Epithelial cell of esophagus (primary cell): ENCODE measurements at regions not wholly inside any gene's neighbourhood (a gene's known extent, or its start where the extent isn't known, plus 50 kb on each side); places are given as distances from the start of the nearest gene placed in this dataset.

Experiments
- DNase-seq: peaks from one replicate; pipeline ENCODE4 v3.0.0; 2010; ENCODE audit warnings: low read depth
- H3K4me3 ChIP-seq: 2 replicates; pipeline ENCODE4 v1.5.1; 2011; ENCODE audit warnings: mild to moderate bottlenecking, low read length, control low read depth
- CTCF ChIP-seq: IDR thresholded peaks from 2 replicates; pipeline ENCODE4 v1.5.1; 2011; ENCODE audit warnings: low read depth, mild to moderate bottlenecking, low read length, control low read depth, inconsistent platforms; ENCODE audit not compliant: insufficient read depth; ENCODE audit errors: missing control alignments

DNA sequence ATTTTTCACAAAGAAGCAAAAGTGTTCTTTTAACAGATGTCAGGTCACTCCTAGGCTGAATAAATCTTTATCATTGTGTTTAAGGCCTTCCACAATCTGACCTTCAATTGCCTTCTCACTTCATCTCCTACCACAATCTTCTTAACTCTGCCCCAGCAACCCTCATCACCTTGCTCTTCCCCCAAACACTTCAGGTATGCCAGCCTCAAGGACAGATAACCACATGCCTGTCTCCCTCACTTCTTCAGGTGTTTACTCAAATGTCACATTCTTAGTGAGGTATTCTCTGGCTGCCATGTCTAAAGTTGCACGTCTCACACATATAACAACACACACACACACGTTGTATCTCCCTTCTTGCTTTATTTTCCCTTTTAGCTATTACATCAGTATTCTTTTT lies 146.5 kb downstream of the ANKRD50 start:
- no peak for TF ChIP-seq CTCF
- DNase-seq, result no peak
- H3K4me3 ChIP-seq, result no peak overlapping the region

DNA sequence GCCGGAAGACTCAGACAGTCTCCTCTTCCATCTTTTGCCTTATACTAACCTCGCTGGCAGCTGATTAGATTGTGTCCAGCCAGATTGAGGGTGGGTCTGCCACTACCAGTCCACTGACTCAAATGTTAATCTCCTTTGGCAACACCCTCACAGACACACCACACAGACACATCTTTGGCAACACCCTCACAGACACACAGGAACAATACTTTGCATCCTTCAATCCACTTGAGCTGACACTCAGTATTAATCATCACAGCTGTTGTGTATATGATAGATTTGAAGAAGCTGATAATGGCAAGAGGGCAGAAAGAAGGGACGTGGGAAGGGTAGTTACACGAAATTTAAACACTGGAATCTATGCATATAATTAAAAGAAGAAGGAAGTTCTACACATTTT lies 139.5 kb downstream of the ANKRD50 start:
- TF ChIP-seq CTCF, result no peak
- peak; percentile 5 for DNase-seq
- no peak overlapping the region for H3K4me3 ChIP-seq

DNA sequence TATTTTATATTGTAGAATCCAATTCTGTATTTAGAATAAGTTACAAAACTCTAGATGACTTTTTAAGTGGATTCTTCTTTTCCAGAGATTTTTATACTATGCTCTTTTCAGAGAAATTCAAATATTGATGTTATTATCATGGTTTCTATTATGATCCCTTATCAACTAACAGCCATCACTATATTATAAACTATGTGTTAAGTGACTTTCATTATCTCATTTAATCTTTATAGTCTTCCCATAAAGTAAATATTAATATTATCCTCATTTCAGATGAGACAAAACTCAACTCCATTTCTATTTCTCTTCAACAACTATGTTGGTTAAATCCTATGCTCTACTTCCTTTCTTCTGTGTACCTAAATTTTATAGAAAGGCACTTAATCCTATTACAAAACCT lies 132.6 kb downstream of the ANKRD50 start:
- no peak overlapping the region for H3K4me3 ChIP-seq
- DNase-seq, result no peak
- TF ChIP-seq CTCF, result no peak

- DNase-seq, result no peak
- no peak for TF ChIP-seq CTCF
These were observed 128.7 kb downstream of the ANKRD50 start for GRCh38 chr4:124583797-124584196.

GRCh38 chr4:124589786-124590185 lies 122.7 kb downstream of the ANKRD50 start:
- TF ChIP-seq CTCF, result no peak
- no peak for DNase-seq
- no peak overlapping the region for H3K4me3 ChIP-seq

More at GRCh38 chr4:124583797-124584196, 128.7 kb downstream of the ANKRD50 start:
- H3K4me3 ChIP-seq, result no peak overlapping the region

DNA sequence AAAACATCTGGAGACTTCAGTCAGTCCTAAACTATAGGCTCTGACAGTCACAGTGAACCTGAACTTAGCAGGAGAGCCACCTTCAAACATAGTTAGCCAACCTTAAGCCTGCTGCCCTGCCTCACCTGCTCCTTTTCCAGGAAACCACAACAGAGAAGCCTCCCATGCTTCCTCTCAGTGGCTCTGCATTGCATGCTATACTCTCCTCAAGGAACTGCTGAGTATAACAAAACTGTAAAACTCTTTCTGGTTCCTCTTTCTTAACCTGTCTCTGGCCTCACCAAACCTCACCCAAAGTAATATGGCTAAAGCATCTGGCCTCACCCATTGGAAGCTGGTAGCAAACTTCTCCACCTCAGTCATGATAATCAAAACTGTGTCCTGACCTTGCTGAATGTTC lies 122.1 kb downstream of the ANKRD50 start:
- no peak for DNase-seq
- TF ChIP-seq CTCF, result no peak
- no peak overlapping the region for H3K4me3 ChIP-seq

DNA sequence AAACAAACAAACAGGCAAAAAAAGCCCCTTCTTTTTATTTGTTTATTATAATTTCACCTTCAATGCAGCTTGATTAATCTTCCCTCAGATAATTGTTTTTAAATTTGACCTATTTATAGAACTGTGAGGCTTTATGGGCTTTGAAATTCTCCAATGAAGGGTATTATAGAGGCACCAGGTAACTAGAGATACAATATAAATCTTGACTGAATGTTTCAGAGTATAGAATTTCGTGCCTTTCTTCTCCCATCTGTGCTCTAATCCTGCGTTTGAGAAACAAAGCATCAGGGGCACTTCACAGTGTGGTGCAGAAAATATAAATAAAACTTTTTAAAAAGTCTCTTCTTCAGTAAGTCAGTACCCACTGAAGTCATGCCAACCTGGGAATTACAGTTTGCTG lies 120.9 kb downstream of the ANKRD50 start:
- DNase-seq, result no peak
- no peak for TF ChIP-seq CTCF
- no peak overlapping the region for H3K4me3 ChIP-seq
